Endothelial cell of umbilical vein (primary cell): ENCODE measurements at regions not wholly inside any gene's neighbourhood (a gene's known extent, or its start where the extent isn't known, plus 50 kb on each side); places are given as distances from the start of the nearest gene placed in this dataset.

Experiments used
- BruUV-seq: library from RNA; stranded (reverse); fragments of 400-500 nt; replicated peaks from 2 replicates; lab custom pipeline; 2021; lab: Mats Ljungman, UMichigan
- CTCF ChIA-PET: fragments of 300-600, 350-600 bp; sonication (Branson Sonifier 250); formaldehyde crosslinking; loops from one replicate; lab custom pipeline; 2021; ENCODE audit warnings: antibody characterized with exemption, inconsistent platforms; lab: Charles Lee
- POLR2A ChIA-PET: fragments of 300-600, 350-600 bp; sonication (Branson Sonifier 250); formaldehyde crosslinking; loops from one replicate; lab custom pipeline; 2021; ENCODE audit warnings: antibody characterized with exemption, inconsistent platforms; lab: Charles Lee
- DNase-seq: peaks from one replicate; pipeline ENCODE4 v3.0.0-alpha.2; 2011; ENCODE audit warnings: low read depth, low spot score
- FAIRE-seq: peaks from 2 replicates; lab custom pipeline; 2011; peaks lifted over from hg19 to GRCh38; lab: Jason Lieb, UNC
- H2AFZ ChIP-seq: 2 replicates; pipeline ENCODE4 v1.6.0; 2012; ENCODE audit warnings: low read depth, low read length, control low read depth, inconsistent platforms
- H3K27ac ChIP-seq: 2 replicates; pipeline ENCODE4 v1.5.1; 2011; ENCODE audit warnings: low read depth, mild to moderate bottlenecking, control low read depth, low read length, moderate library complexity; ENCODE audit not compliant: insufficient read depth
- H3K27me3 ChIP-seq, 2 experiments: 2 replicates each; pipeline versions ENCODE4 v1.6.0 to v1.6.1; 2011; ENCODE audit warnings: low read length in 2 of 2, mixed read lengths in 1 of 2; ENCODE audit not compliant: control insufficient read depth in 2 of 2, insufficient read depth in 2 of 2
- H3K36me3 ChIP-seq, 2 experiments: 2 replicates in 1 of 2; 3 replicates in 1 of 2; pipeline ENCODE4 v1.5.1; 2011; ENCODE audit warnings: low read length in 2 of 2, mild to moderate bottlenecking in 1 of 2, moderate library complexity in 1 of 2; ENCODE audit not compliant: control insufficient read depth in 2 of 2, insufficient read depth in 2 of 2; ENCODE audit errors: extremely low read depth in 1 of 2
- H3K4me1 ChIP-seq: 3 replicates; pipeline ENCODE4 v1.5.1; 2011; ENCODE audit warnings: mild to moderate bottlenecking, low read length; ENCODE audit not compliant: control insufficient read depth, insufficient read depth; ENCODE audit errors: extremely low read depth
- H3K4me2 ChIP-seq: 2 replicates; pipeline ENCODE4 v1.6.1; 2011; ENCODE audit warnings: low read length, control low read depth, mixed read lengths; ENCODE audit not compliant: insufficient read depth
- H3K4me3 ChIP-seq, 3 experiments: fragments of 200-600 bp in 1 of 3; sonication (generic), shearing (Covaris generic) in 1 of 3; replicated peaks in 1 of 3; 2 replicates each; pipeline ENCODE4 v1.5.1; 2011 to 2016; ENCODE audit warnings: control low read depth in 3 of 3, low read length in 3 of 3, mild to moderate bottlenecking in 2 of 3, inconsistent platforms in 1 of 3, low read depth in 1 of 3, moderate library complexity in 1 of 3; ENCODE audit not compliant: insufficient read depth in 1 of 3
- H3K79me2 ChIP-seq: 2 replicates; pipeline ENCODE4 v1.6.0; 2012; ENCODE audit warnings: low read length, inconsistent platforms; ENCODE audit not compliant: control insufficient read depth, insufficient read depth
- H3K9ac ChIP-seq: replicated peaks from 2 replicates; pipeline ENCODE3; 2011; ENCODE audit warnings: low read length, control low read depth; ENCODE audit not compliant: insufficient read depth; ENCODE audit errors: extremely low read depth
- H3K9me1 ChIP-seq: replicated peaks from 3 replicates; pipeline ENCODE4 v1.6.0; 2011; ENCODE audit warnings: mild to moderate bottlenecking, low read length; ENCODE audit not compliant: control insufficient read depth, insufficient read depth; ENCODE audit errors: extremely low read depth
- H3K9me3 ChIP-seq: replicated peaks from 2 replicates; pipeline ENCODE4 v1.5.1; 2012; ENCODE audit warnings: low read length, inconsistent platforms; ENCODE audit not compliant: control insufficient read depth, insufficient read depth
- H4K20me1 ChIP-seq: replicated peaks from 2 replicates; pipeline ENCODE3; 2011; ENCODE audit warnings: mild to moderate bottlenecking, low read length; ENCODE audit not compliant: control insufficient read depth, insufficient read depth; ENCODE audit errors: extremely low read depth
- CTCF ChIP-seq, 2 donors: IDR thresholded peaks; 1 replicate in 1 of 2; 2 replicates in 1 of 2; pipeline ENCODE4 v1.5.1; 2011; ENCODE audit warnings: low read length in 2 of 2, mild to moderate bottlenecking in 2 of 2, moderate library complexity in 2 of 2, control low read depth in 1 of 2, inconsistent platforms in 1 of 2, low read depth in 1 of 2; ENCODE audit not compliant: insufficient read depth in 1 of 2; ENCODE audit errors: extremely low read depth in 1 of 2
- EZH2 ChIP-seq: IDR thresholded peaks from 2 replicates; pipeline ENCODE4 v1.6.1; 2012; ENCODE audit warnings: borderline replicate concordance, low read depth, mild to moderate bottlenecking, moderate library complexity, low read length, inconsistent platforms; ENCODE audit not compliant: severe bottlenecking
- FOS ChIP-seq: IDR thresholded peaks from 2 replicates; pipeline ENCODE4 v1.6.1; 2011; ENCODE audit warnings: mild to moderate bottlenecking, low read length, moderate library complexity, borderline replicate concordance; ENCODE audit not compliant: insufficient read depth
- GATA2 ChIP-seq: IDR thresholded peaks from 2 replicates; pipeline ENCODE4 v1.7.0; 2011; ENCODE audit warnings: low read depth, mild to moderate bottlenecking, moderate library complexity, mixed read lengths, low read length; ENCODE audit not compliant: insufficient read length, insufficient read depth
- JUN ChIP-seq: IDR thresholded peaks from 2 replicates; pipeline ENCODE4 v1.6.1; 2011; ENCODE audit warnings: borderline replicate concordance, low read depth; ENCODE audit not compliant: insufficient read length, insufficient read depth
- MAX ChIP-seq: IDR thresholded peaks from 2 replicates; pipeline ENCODE4 v1.6.1; 2011; ENCODE audit not compliant: insufficient read depth, insufficient read length
- MYC ChIP-seq: IDR thresholded peaks from one replicate; pipeline ENCODE4 v1.6.1; 2011; ENCODE audit warnings: mild to moderate bottlenecking, low read depth, low read length
- POLR2A ChIP-seq: IDR thresholded peaks from 2 replicates; pipeline ENCODE4 v1.6.1; 2012; ENCODE audit warnings: low read depth, mild to moderate bottlenecking, control low read depth, low read length
- POLR2AphosphoS5 ChIP-seq: IDR thresholded peaks from 2 replicates; pipeline ENCODE4 v1.6.1; 2012; ENCODE audit warnings: low read depth, mild to moderate bottlenecking, control low read depth, low read length, moderate library complexity; ENCODE audit not compliant: insufficient read depth
- dilution Hi-C: fragments of 300-500 bp; cut with MboI; formaldehyde crosslinking; loops from one replicate; pipeline ENCODE4 v1.15.0; 2019; ENCODE audit warnings: low sequenced_read_pairs; ENCODE audit not compliant: extremely low pct_ligation_motif_present
- intact Hi-C: fragments of 100-400 bp; cut with micrococcal nuclease; formaldehyde crosslinking; loops from one replicate; pipeline ENCODE4 v1.10.0; 2022

- H4K20me1 ChIP-seq = no peaks in the 10 kb centered on the region
- BruUV-seq = no TSS peak
- H3K27me3 ChIP-seq = peaks cover 0 to 5% of the 10 kb centered on the region in 2 experiments
- no peaks in the 10 kb centered on the region for H3K4me1 ChIP-seq
- intact Hi-C loops (no loop called here), dilution Hi-C loops (no loop called here)
- DNase-seq (no peak), FAIRE-seq (no peak)
- H3K9me3 ChIP-seq = no peaks in the 10 kb centered on the region
- no peak for TF ChIP-seq MYC
- no peak for TF ChIP-seq POLR2A
- TF ChIP-seq MAX = no peak
- TF ChIP-seq FOS = no peak
- no peak for TF ChIP-seq EZH2
- no peak for TF ChIP-seq POLR2AphosphoS5
- no peak for TF ChIP-seq GATA2
- no peak for TF ChIP-seq JUN
- no peak for TF ChIP-seq CTCF (IDR thresholded peaks at IDR 0.05; ENCODE audit: extremely low read depth in 1 of 2, insufficient read depth in 1 of 2, low read depth in 1 of 2, low read length in 2 of 2)
- H3K36me3 ChIP-seq = no peaks in the 10 kb centered on the region
- no peaks in the 10 kb centered on the region for H3K9me1 ChIP-seq
- CTCF ChIA-PET = no interaction called here
- H3K4me2 ChIP-seq = no peak overlapping the region
- no peaks in the 10 kb centered on the region for H3K79me2 ChIP-seq
- no peak overlapping the region for H3K9ac ChIP-seq
- POLR2A ChIA-PET = no interaction called here
- H2AFZ ChIP-seq = no peak overlapping the region
- no peak overlapping the region for H3K4me3 ChIP-seq
- no peak overlapping the region for H3K27ac ChIP-seq
Measured at GRCh38 chr5:112634796-112635195, 102.9 kb upstream of the APC start.
